ENCODE measurements at regions not wholly inside any gene's neighbourhood (a gene's known extent, or its start where the extent isn't known, plus 50 kb on each side); places are given as distances from the start of the nearest gene placed in this dataset.

- TF ChIP-seq, protein P1, sequence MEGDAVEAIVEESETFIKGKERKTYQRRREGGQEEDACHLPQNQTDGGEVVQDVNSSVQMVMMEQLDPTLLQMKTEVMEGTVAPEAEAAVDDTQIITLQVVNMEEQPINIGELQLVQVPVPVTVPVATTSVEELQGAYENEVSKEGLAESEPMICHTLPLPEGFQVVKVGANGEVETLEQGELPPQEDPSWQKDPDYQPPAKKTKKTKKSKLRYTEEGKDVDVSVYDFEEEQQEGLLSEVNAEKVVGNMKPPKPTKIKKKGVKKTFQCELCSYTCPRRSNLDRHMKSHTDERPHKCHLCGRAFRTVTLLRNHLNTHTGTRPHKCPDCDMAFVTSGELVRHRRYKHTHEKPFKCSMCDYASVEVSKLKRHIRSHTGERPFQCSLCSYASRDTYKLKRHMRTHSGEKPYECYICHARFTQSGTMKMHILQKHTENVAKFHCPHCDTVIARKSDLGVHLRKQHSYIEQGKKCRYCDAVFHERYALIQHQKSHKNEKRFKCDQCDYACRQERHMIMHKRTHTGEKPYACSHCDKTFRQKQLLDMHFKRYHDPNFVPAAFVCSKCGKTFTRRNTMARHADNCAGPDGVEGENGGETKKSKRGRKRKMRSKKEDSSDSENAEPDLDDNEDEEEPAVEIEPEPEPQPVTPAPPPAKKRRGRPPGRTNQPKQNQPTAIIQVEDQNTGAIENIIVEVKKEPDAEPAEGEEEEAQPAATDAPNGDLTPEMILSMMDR (IDR thresholded peaks at IDR 0.05) = peak; percentile 68 to 76 (median 70)
- no peak for TF ChIP-seq POLR2A (IDR thresholded peaks at IDR 0.05)
Measured at GRCh38 chr2:204260162-204260877, 285.0 kb upstream of the PARD3B start.

Measured in uterus (tissue), 2 donors.